H9 (cell line): ENCODE measurements at regions not wholly inside any gene's neighbourhood (a gene's known extent, or its start where the extent isn't known, plus 50 kb on each side); places are given as distances from the start of the nearest gene placed in this dataset.

Experiments
- DNase-seq: peaks from one replicate; pipeline ENCODE4 v3.0.0-alpha.2; 2017
- H2AFZ ChIP-seq: one replicate; pipeline ENCODE4 v1.6.1; 2013; ENCODE audit warnings: mild to moderate bottlenecking, low read length, control low read depth, moderate library complexity
- H2AK5ac ChIP-seq: 2 replicates; pipeline ENCODE4 v1.6.1; 2013; ENCODE audit warnings: low read length, control low read depth, mixed read lengths; ENCODE audit not compliant: insufficient read length
- H2BK120ac ChIP-seq: one replicate; pipeline ENCODE4 v1.6.1; 2013; ENCODE audit warnings: low read depth, mild to moderate bottlenecking, low read length, control low read depth, inconsistent platforms; ENCODE audit not compliant: poor library complexity, severe bottlenecking
- H2BK12ac ChIP-seq: 2 replicates; pipeline ENCODE4 v1.6.1; 2013; ENCODE audit warnings: low read length, control low read depth, mixed read lengths, low read depth; ENCODE audit not compliant: insufficient read length
- H2BK15ac ChIP-seq: 2 replicates; pipeline ENCODE4 v1.6.1; 2013; ENCODE audit warnings: low read depth, low read length, control low read depth
- H2BK20ac ChIP-seq: one replicate; pipeline ENCODE4 v1.6.1; 2013; ENCODE audit warnings: low read depth, mild to moderate bottlenecking, low read length, control low read depth, inconsistent platforms; ENCODE audit not compliant: poor library complexity, severe bottlenecking
- H2BK5ac ChIP-seq: 2 replicates; pipeline ENCODE4 v1.6.1; 2013; ENCODE audit warnings: low read length, control low read depth, mixed read lengths; ENCODE audit not compliant: insufficient read length
- H3K14ac ChIP-seq: 2 replicates; pipeline ENCODE4 v1.6.1; 2013; ENCODE audit warnings: low read length, control low read depth; ENCODE audit not compliant: insufficient read depth
- H3K18ac ChIP-seq: 2 replicates; pipeline ENCODE4 v1.6.1; 2013; ENCODE audit warnings: low read depth, mild to moderate bottlenecking, mixed read lengths, low read length, control low read depth; ENCODE audit not compliant: insufficient read length
- H3K23ac ChIP-seq: 2 replicates; pipeline ENCODE4 v1.6.1; 2013; ENCODE audit warnings: low read length, control low read depth, mixed read lengths, low read depth; ENCODE audit not compliant: insufficient read length
- H3K23me2 ChIP-seq: 2 replicates; pipeline ENCODE4 v1.6.1; 2013; ENCODE audit warnings: low read depth, mild to moderate bottlenecking, mixed read lengths, low read length, control low read depth; ENCODE audit not compliant: insufficient read length, poor library complexity, severe bottlenecking
- H3K27ac ChIP-seq: 2 replicates; pipeline ENCODE4 v1.5.1; 2013; ENCODE audit warnings: low read length, control low read depth, mixed read lengths, low read depth; ENCODE audit not compliant: insufficient read length
- H3K27me3 ChIP-seq: 2 replicates; pipeline ENCODE4 v1.6.1; 2013; ENCODE audit warnings: low read length, control low read depth, inconsistent platforms; ENCODE audit not compliant: insufficient read depth
- H3K4ac ChIP-seq: 2 replicates; pipeline ENCODE4 v1.6.1; 2013; ENCODE audit warnings: low read depth, mild to moderate bottlenecking, control low read depth, inconsistent platforms, low read length, moderate library complexity
- H3K4me1 ChIP-seq: 2 replicates; pipeline ENCODE4 v1.6.1; 2013; ENCODE audit warnings: low read length, control low read depth, inconsistent platforms; ENCODE audit not compliant: insufficient read depth
- H3K4me2 ChIP-seq: 2 replicates; pipeline ENCODE4 v1.6.1; 2013; ENCODE audit warnings: low read length, control low read depth, mixed read lengths; ENCODE audit not compliant: insufficient read length, insufficient read depth
- H3K56ac ChIP-seq: 2 replicates; pipeline ENCODE4 v1.6.1; 2013; ENCODE audit warnings: low read depth, mild to moderate bottlenecking, mixed read lengths, low read length, control low read depth; ENCODE audit not compliant: insufficient read length
- H3K79me1 ChIP-seq: 2 replicates; pipeline ENCODE4 v1.6.1; 2013; ENCODE audit warnings: low read depth, mild to moderate bottlenecking, moderate library complexity, low read length, control low read depth, inconsistent platforms; ENCODE audit not compliant: insufficient read depth, poor library complexity, severe bottlenecking
- H3K79me2 ChIP-seq: 2 replicates; pipeline ENCODE4 v1.6.1; 2013; ENCODE audit warnings: low read length, control low read depth, inconsistent platforms; ENCODE audit not compliant: insufficient read depth
- H3K9ac ChIP-seq: 2 replicates; pipeline ENCODE4 v1.6.1; 2013; ENCODE audit warnings: low read length, control low read depth, mixed read lengths; ENCODE audit not compliant: insufficient read length; ENCODE audit errors: extremely low read depth
- H3K9me3 ChIP-seq: one replicate; pipeline ENCODE4 v1.6.1; 2013; ENCODE audit warnings: low read depth, low read length, inconsistent platforms; ENCODE audit not compliant: control insufficient read depth
- H3T11ph ChIP-seq: one replicate; pipeline ENCODE4 v1.6.1; 2013; ENCODE audit warnings: mild to moderate bottlenecking, low read length, control low read depth, inconsistent platforms
- H4K20me1 ChIP-seq: one replicate; pipeline ENCODE4 v1.6.1; 2013; ENCODE audit not compliant: control insufficient read depth, insufficient read length, insufficient read depth
- H4K5ac ChIP-seq: 2 replicates; pipeline ENCODE4 v1.6.1; 2013; ENCODE audit warnings: low read depth, mild to moderate bottlenecking, mixed read lengths, low read length, control low read depth; ENCODE audit not compliant: insufficient read length
- H4K8ac ChIP-seq: replicated peaks from 2 replicates; pipeline ENCODE4 v1.6.1; 2013; ENCODE audit warnings: low read length, control low read depth, mixed read lengths, low read depth; ENCODE audit not compliant: insufficient read length
- H4K91ac ChIP-seq: 2 replicates; pipeline ENCODE4 v1.6.1; 2013; ENCODE audit warnings: low read depth, mild to moderate bottlenecking, moderate library complexity, mixed read lengths, low read length, control low read depth; ENCODE audit not compliant: insufficient read length
- H3K27ac Mint-ChIP-seq, 3 experiments: 2 replicates in 2 of 3; 3 replicates in 1 of 3; pipeline ENCODE4 v1.8.0; 2020 to 2021; ENCODE audit warnings: mixed read lengths in 3 of 3, mild to moderate bottlenecking in 1 of 3, moderate library complexity in 1 of 3
- H3K27me3 Mint-ChIP-seq: 2 replicates; pipeline ENCODE4 v1.8.0; 2021; ENCODE audit warnings: low read depth, mild to moderate bottlenecking, moderate library complexity, mixed read lengths
- H3K36me3 Mint-ChIP-seq, 3 experiments: 2 replicates in 2 of 3; 3 replicates in 1 of 3; pipeline ENCODE4 v1.8.0; 2020 to 2021; ENCODE audit warnings: low read depth in 3 of 3, mixed read lengths in 3 of 3; ENCODE audit not compliant: insufficient read depth in 1 of 3
- H3K4me1 Mint-ChIP-seq, 2 experiments: 2 replicates each; pipeline ENCODE4 v1.8.0; 2020; ENCODE audit warnings: mixed read lengths in 2 of 2
- H3K4me3 Mint-ChIP-seq, 2 experiments: 2 replicates in 1 of 2; 3 replicates in 1 of 2; pipeline ENCODE4 v1.8.0; 2020 to 2021; ENCODE audit warnings: mild to moderate bottlenecking in 2 of 2, mixed read lengths in 2 of 2, moderate library complexity in 1 of 2
- H3K9me3 Mint-ChIP-seq, 2 experiments: 2 replicates in 1 of 2; 3 replicates in 1 of 2; pipeline ENCODE4 v1.8.0; 2020; ENCODE audit warnings: mild to moderate bottlenecking in 2 of 2, mixed read lengths in 2 of 2, moderate library complexity in 1 of 2
- CTCF ChIP-seq: fragments of 200-600 bp; sonication (generic); conservative IDR thresholded peaks from 3 replicates; pipeline ENCODE4 v1.8.0; 2021; ENCODE audit warnings: antibody characterized with exemption, mild to moderate bottlenecking
- WGBS: extraction: QIAGEN DNeasy Blood & Tissue Kit; methylation state at CpG from one replicate; pipeline ENCODE4 v1.1.7; 2013; ENCODE audit warnings: missing lambda C conversion rate, low lambda C conversion rate, mixed read lengths; ENCODE audit not compliant: insufficient read length; ENCODE audit errors: extremely low coverage; 5-methylcytosine and 5-hydroxymethylcytosine counted together

- no peak for DNase-seq
- Histone ChIP-seq H4K8ac (no peak overlapping the region), H2BK5ac (no peak overlapping the region), H3K79me1 (no peaks in the 10 kb centered on the region), H4K5ac (no peak overlapping the region), H3K9ac (no peak overlapping the region), H3K23ac (no peak overlapping the region), H3K23me2 (no peaks in the 10 kb centered on the region), H3K27ac (no peak overlapping the region), H2AFZ (no peak overlapping the region), H4K20me1 (no peaks in the 10 kb centered on the region), H3K14ac (no peak overlapping the region), H3T11ph (no peak overlapping the region), H3K79me2 (peaks cover 28% of the 10 kb centered on the region; the same call in 1 of the 2 replicates), H2BK120ac (no peak overlapping the region), H3K9me3 (no peaks in the 10 kb centered on the region), H3K4me1 (peaks cover 3% of the 10 kb centered on the region; the same call in 1 of the 2 replicates), H3K18ac (no peak overlapping the region), H2BK20ac (no peak overlapping the region), H2BK12ac (no peak overlapping the region), H4K91ac (no peak overlapping the region), H2AK5ac (no peak overlapping the region), H3K4me2 (no peak overlapping the region), H3K56ac (no peak overlapping the region), H2BK15ac (no peak overlapping the region), H3K4ac (no peak overlapping the region), H3K27me3 (no peaks in the 10 kb centered on the region)
- Mint-ChIP-seq H3K4me3 (no peak overlapping the region), H3K4me1 (peaks cover 28 to 39% of the 10 kb centered on the region in 2 experiments), H3K27ac (no peak overlapping the region), H3K27me3 (no peaks in the 10 kb centered on the region), H3K36me3 (peaks cover 16 to 29% (median 17%) of the 10 kb centered on the region in 3 experiments), H3K9me3 (peaks cover 35 to 60% of the 10 kb centered on the region in 2 experiments)
- no CpG with 5 or more reads among the region's 2 CpGs for WGBS
- no peak for TF ChIP-seq CTCF
These were observed 84.5 kb upstream of the GPM6B start for GRCh38 chrX:13901354-13901753.
